ENCODE measurements at regions not wholly inside any gene's neighbourhood (a gene's known extent, or its start where the extent isn't known, plus 50 kb on each side); places are given as distances from the start of the nearest gene placed in this dataset.
"Not testable (repeated sequence)": the region's sequence is repeated elsewhere in the genome, so short reads cannot be mapped to it uniquely, and the experiment has no call there.

- Histone ChIP-seq H3K27me3 (ENCODE audit: control insufficient read depth, insufficient read depth, low read length) (no peaks in the 10 kb centered on the region), H3K4me1 (ENCODE audit: control insufficient read depth, insufficient read depth, low read length) (no peaks in the 10 kb centered on the region), H3K36me3 (ENCODE audit: control insufficient read depth, insufficient read depth, low read length) (no peaks in the 10 kb centered on the region), H3K4me3 (ENCODE audit: low read length) (no peak overlapping the region), H3K27ac (ENCODE audit: low read length) (no peak overlapping the region), H3K9me3 (ENCODE audit: control insufficient read depth, low read depth, low read length) (no peaks in the 10 kb centered on the region)
- DNase-seq = no peak
Measured at GRCh38 chr13:87533776-87534175, 137.4 kb upstream of the SLITRK5 start.

- Histone ChIP-seq H3K9me3 (ENCODE audit: control insufficient read depth, low read depth, low read length) (no peaks in the 10 kb centered on the region), H3K36me3 (ENCODE audit: control insufficient read depth, insufficient read depth, low read length) (no peaks in the 10 kb centered on the region), H3K4me3 (ENCODE audit: low read length) (no peak overlapping the region), H3K27ac (ENCODE audit: low read length) (no peak overlapping the region), H3K4me1 (ENCODE audit: control insufficient read depth, insufficient read depth, low read length) (no peaks in the 10 kb centered on the region), H3K27me3 (ENCODE audit: control insufficient read depth, insufficient read depth, low read length) (no peaks in the 10 kb centered on the region)
- no CpG with 5 or more reads among the region's 1 CpG for WGBS (ENCODE audit: insufficient coverage, low lambda C conversion rate)
- no peak for DNase-seq
Measured at GRCh38 chr13:87535911-87536310, 135.3 kb upstream of the SLITRK5 start.

GRCh38 chr13:87536499-87536898, 134.7 kb upstream of the SLITRK5 start:
- Histone ChIP-seq H3K9me3 (ENCODE audit: control insufficient read depth, low read depth, low read length) (no peaks in the 10 kb centered on the region), H3K27ac (ENCODE audit: low read length) (no peak overlapping the region), H3K36me3 (ENCODE audit: control insufficient read depth, insufficient read depth, low read length) (no peaks in the 10 kb centered on the region), H3K27me3 (ENCODE audit: control insufficient read depth, insufficient read depth, low read length) (no peaks in the 10 kb centered on the region), H3K4me1 (ENCODE audit: control insufficient read depth, insufficient read depth, low read length) (no peaks in the 10 kb centered on the region), H3K4me3 (ENCODE audit: low read length) (no peak overlapping the region)
- no peak for DNase-seq
- WGBS (ENCODE audit: insufficient coverage, low lambda C conversion rate) = 100% methylated on average over 1 of the region's 2 CpGs

- H3K4me1 ChIP-seq (ENCODE audit: control insufficient read depth, insufficient read depth, low read length) = no peaks in the 10 kb centered on the region
- H3K9me3 ChIP-seq (ENCODE audit: control insufficient read depth, low read depth, low read length) = no peaks in the 10 kb centered on the region
- H3K36me3 ChIP-seq (ENCODE audit: control insufficient read depth, insufficient read depth, low read length) = no peaks in the 10 kb centered on the region
- H3K4me3 ChIP-seq (ENCODE audit: low read length) = no peak overlapping the region
- no CpG with 5 or more reads among the region's 2 CpGs for WGBS (ENCODE audit: insufficient coverage, low lambda C conversion rate)
- no peak overlapping the region for H3K27ac ChIP-seq (ENCODE audit: low read length)
- DNase-seq = no peak
- H3K27me3 ChIP-seq (ENCODE audit: control insufficient read depth, insufficient read depth, low read length) = no peaks in the 10 kb centered on the region
Measured at GRCh38 chr13:87536899-87537298, 134.3 kb upstream of the SLITRK5 start.

GRCh38 chr13:87537951-87538350, 133.2 kb upstream of the SLITRK5 start:
- H3K4me1 ChIP-seq (ENCODE audit: control insufficient read depth, insufficient read depth, low read length) = no peaks in the 10 kb centered on the region
- no peaks in the 10 kb centered on the region for H3K9me3 ChIP-seq (ENCODE audit: control insufficient read depth, low read depth, low read length)
- no peak overlapping the region for H3K4me3 ChIP-seq (ENCODE audit: low read length)
- H3K27ac ChIP-seq (ENCODE audit: low read length) = no peak overlapping the region
- H3K27me3 ChIP-seq (ENCODE audit: control insufficient read depth, insufficient read depth, low read length) = no peaks in the 10 kb centered on the region
- WGBS (ENCODE audit: insufficient coverage, low lambda C conversion rate) = 100% methylated on average over 1 of the region's 3 CpGs
- H3K36me3 ChIP-seq (ENCODE audit: control insufficient read depth, insufficient read depth, low read length) = no peaks in the 10 kb centered on the region
- no peak for DNase-seq

GRCh38 chr13:87538366-87539052, 132.7 kb upstream of the SLITRK5 start:
- DNase-seq = no peak

GRCh38 chr13:87553142-87553541, 118.0 kb upstream of the SLITRK5 start:
- DNase-seq = no peak
- Histone ChIP-seq H3K4me3 (ENCODE audit: low read length) (no peak overlapping the region), H3K27ac (ENCODE audit: low read length) (no peak overlapping the region), H3K9me3 (ENCODE audit: control insufficient read depth, low read depth, low read length) (no peaks in the 10 kb centered on the region), H3K36me3 (ENCODE audit: control insufficient read depth, insufficient read depth, low read length) (no peaks in the 10 kb centered on the region), H3K27me3 (ENCODE audit: control insufficient read depth, insufficient read depth, low read length) (no peaks in the 10 kb centered on the region), H3K4me1 (ENCODE audit: control insufficient read depth, insufficient read depth, low read length) (no peaks in the 10 kb centered on the region)
- 90% methylated on average over 2 of the region's 3 CpGs for WGBS (ENCODE audit: insufficient coverage, low lambda C conversion rate)

More at GRCh38 chr13:87538366-87539052, 132.7 kb upstream of the SLITRK5 start:
- Histone ChIP-seq H3K9me3 (ENCODE audit: control insufficient read depth, low read depth, low read length) (no peaks in the 10 kb centered on the region), H3K27ac (ENCODE audit: low read length) (no peak overlapping the region), H3K36me3 (ENCODE audit: control insufficient read depth, insufficient read depth, low read length) (no peaks in the 10 kb centered on the region), H3K4me3 (ENCODE audit: low read length) (no peak overlapping the region), H3K4me1 (ENCODE audit: control insufficient read depth, insufficient read depth, low read length) (no peaks in the 10 kb centered on the region), H3K27me3 (ENCODE audit: control insufficient read depth, insufficient read depth, low read length) (no peaks in the 10 kb centered on the region)

GRCh38 chr13:87554045-87554444, 117.1 kb upstream of the SLITRK5 start:
- H3K4me1 ChIP-seq (ENCODE audit: control insufficient read depth, insufficient read depth, low read length) = no peaks in the 10 kb centered on the region
- no peaks in the 10 kb centered on the region for H3K36me3 ChIP-seq (ENCODE audit: control insufficient read depth, insufficient read depth, low read length)
- no peak for DNase-seq
- WGBS (ENCODE audit: insufficient coverage, low lambda C conversion rate) = 79% methylated on average over 2 of the region's 3 CpGs
- no peaks in the 10 kb centered on the region for H3K9me3 ChIP-seq (ENCODE audit: control insufficient read depth, low read depth, low read length)
- no peak overlapping the region for H3K4me3 ChIP-seq (ENCODE audit: low read length)
- H3K27ac ChIP-seq (ENCODE audit: low read length) = no peak overlapping the region
- H3K27me3 ChIP-seq (ENCODE audit: control insufficient read depth, insufficient read depth, low read length) = no peaks in the 10 kb centered on the region

GRCh38 chr13:87557788-87558187, 113.4 kb upstream of the SLITRK5 start:
- DNase-seq = no peak
- Histone ChIP-seq H3K27me3 (ENCODE audit: control insufficient read depth, insufficient read depth, low read length) (no peaks in the 10 kb centered on the region), H3K27ac (ENCODE audit: low read length) (no peak overlapping the region), H3K4me1 (ENCODE audit: control insufficient read depth, insufficient read depth, low read length) (no peaks in the 10 kb centered on the region), H3K36me3 (ENCODE audit: control insufficient read depth, insufficient read depth, low read length) (no peaks in the 10 kb centered on the region), H3K9me3 (ENCODE audit: control insufficient read depth, low read depth, low read length) (peaks cover 11% of the 10 kb centered on the region), H3K4me3 (ENCODE audit: low read length) (no peak overlapping the region)
- WGBS (ENCODE audit: insufficient coverage, low lambda C conversion rate) = no CpG with 5 or more reads among the region's 2 CpGs

- not testable (repeated sequence) for DNase-seq; H3K36me3 ChIP-seq (ENCODE audit: control insufficient read depth, insufficient read depth, low read length); H3K27ac ChIP-seq (ENCODE audit: low read length); H3K4me1 ChIP-seq (ENCODE audit: control insufficient read depth, insufficient read depth, low read length); H3K4me3 ChIP-seq (ENCODE audit: low read length); H3K27me3 ChIP-seq (ENCODE audit: control insufficient read depth, insufficient read depth, low read length)
- H3K9me3 ChIP-seq (ENCODE audit: control insufficient read depth, low read depth, low read length) = peaks cover 11% of the 10 kb centered on the region
- WGBS (ENCODE audit: insufficient coverage, low lambda C conversion rate) = 100% methylated on average over 2 of the region's 31 CpGs
Measured at GRCh38 chr13:87561580-87561979, 109.6 kb upstream of the SLITRK5 start.

- Histone ChIP-seq H3K27me3 (ENCODE audit: control insufficient read depth, insufficient read depth, low read length) (no peaks in the 10 kb centered on the region), H3K36me3 (ENCODE audit: control insufficient read depth, insufficient read depth, low read length) (no peaks in the 10 kb centered on the region), H3K4me3 (ENCODE audit: low read length) (no peak overlapping the region), H3K4me1 (ENCODE audit: control insufficient read depth, insufficient read depth, low read length) (no peaks in the 10 kb centered on the region), H3K27ac (ENCODE audit: low read length) (no peak overlapping the region), H3K9me3 (ENCODE audit: control insufficient read depth, low read depth, low read length) (no peaks in the 10 kb centered on the region)
- no CpG with 5 or more reads among the region's 2 CpGs for WGBS (ENCODE audit: insufficient coverage, low lambda C conversion rate)
- DNase-seq = no peak
Measured at GRCh38 chr13:87570669-87571068, 100.5 kb upstream of the SLITRK5 start.
